Hematopoietic multipotent progenitor cell treated with erythropoietin and hydrocortisone succinate and interleukin-3 and kit ligand, for 4 days (in vitro differentiated cells): ENCODE measurements at regions not wholly inside any gene's neighbourhood (a gene's known extent, or its start where the extent isn't known, plus 50 kb on each side); places are given as distances from the start of the nearest gene placed in this dataset.
"Not testable (repeated sequence)": the region's sequence is repeated elsewhere in the genome, so short reads cannot be mapped to it uniquely, and the experiment has no call there.

ENCODE experiments used
- DNase-seq: peaks from one replicate; pipeline ENCODE4 v3.0.0-alpha.2; 2015

DNA sequence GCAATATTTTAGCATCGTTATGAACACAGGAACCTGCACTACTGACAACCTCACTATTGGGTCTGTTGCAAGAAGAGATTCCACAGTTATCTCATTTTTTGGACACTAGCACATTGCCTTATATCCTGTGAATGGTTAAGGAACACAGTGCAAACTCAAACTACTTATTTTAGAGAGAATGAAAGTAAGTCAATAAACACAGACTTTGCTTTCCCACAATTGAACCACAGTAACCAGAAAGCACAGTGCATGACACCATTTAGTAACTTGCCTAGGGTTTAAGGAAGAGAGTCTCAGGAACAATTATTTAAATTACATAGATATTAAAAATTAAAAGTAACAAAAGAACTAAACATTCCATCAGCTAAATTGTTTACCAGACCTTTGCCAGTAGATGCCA is 468.8 kb downstream of the ZWINT start:
- DNase-seq = no peak

GRCh38 chr10:55881588-55881987 is 479.5 kb downstream of the ZWINT start:
- no peak for DNase-seq

GRCh38 chr10:55873485-55873884 is 487.6 kb downstream of the ZWINT start:
- no peak for DNase-seq

- peak; percentile 17 for DNase-seq
Observed at GRCh38 chr10:55870186-55870585, 490.9 kb downstream of the ZWINT start.

DNA sequence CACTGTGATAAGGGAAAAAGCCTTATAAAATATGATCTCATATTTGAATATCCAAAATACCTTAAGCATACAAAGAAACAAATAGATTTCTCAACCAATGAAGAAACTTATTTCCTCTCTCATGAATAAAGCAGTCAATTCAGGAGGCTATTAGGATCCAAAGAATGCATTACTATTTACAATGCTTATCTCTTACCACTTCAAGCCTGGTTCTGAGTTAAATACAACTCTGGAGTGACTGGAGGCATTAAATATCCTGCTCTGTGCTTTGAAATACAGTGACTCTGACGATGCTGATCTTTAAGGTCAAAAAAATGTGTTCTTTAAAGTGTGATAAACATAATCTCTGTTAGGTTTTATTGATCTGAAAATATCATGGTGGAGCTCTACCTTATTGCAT is 493.2 kb downstream of the ZWINT start:
- no peak for DNase-seq

- no peak for DNase-seq
Observed at GRCh38 chr10:55858730-55859129, 502.3 kb downstream of the ZWINT start.

GRCh38 chr10:55852900-55853299 is 508.2 kb downstream of the ZWINT start:
- no peak for DNase-seq

- DNase-seq = no peak
Observed at GRCh38 chr10:55837273-55837672, 523.8 kb downstream of the ZWINT start.

DNA sequence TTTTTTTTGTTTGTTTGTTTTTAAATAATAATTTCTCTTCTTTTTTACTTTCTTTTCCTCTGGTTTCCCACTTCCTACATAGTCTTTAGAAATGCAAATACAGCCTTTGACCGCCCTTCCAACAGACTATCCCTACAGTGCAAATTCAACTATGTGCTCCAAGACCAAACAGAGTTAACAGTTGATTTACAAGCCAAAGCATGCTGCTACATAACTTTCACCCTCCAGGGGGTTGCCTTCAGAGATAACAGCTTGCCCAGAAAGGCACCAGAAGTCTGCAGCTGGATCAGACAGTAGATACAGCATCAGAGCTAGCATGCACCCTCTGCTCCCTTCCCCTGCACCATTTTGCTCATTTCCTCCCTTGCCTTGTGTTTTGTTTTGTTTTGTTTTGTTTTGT is 539.0 kb downstream of the ZWINT start:
- no peak for DNase-seq

DNA sequence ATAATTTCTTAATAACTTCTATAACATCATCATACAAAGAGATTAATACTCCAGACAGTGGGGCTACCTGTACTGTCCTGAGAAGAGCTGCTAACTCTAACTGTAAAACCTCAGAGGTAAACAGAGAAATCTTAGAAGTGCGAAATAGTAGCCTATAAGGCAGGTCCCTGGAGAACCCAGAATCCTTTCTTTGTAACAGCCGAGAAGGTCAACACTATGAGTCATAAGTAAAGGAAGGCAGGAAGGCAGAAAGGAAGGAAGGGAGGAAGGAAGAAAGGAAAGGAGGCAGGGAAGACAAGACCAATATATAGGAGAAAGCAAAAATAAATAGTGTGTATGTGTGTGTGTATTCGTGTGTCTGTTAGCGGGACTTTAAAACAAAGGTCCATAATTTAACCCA is 540.6 kb downstream of the ZWINT start:
- DNase-seq = no peak

- no peak for DNase-seq
Observed at GRCh38 chr10:55820071-55820470, 541.0 kb downstream of the ZWINT start.

GRCh38 chr10:55813451-55814170 is 547.4 kb downstream of the ZWINT start:
- no peak for DNase-seq

- no peak for DNase-seq
Observed at GRCh38 chr10:55803055-55803454, 558.0 kb downstream of the ZWINT start.

DNA sequence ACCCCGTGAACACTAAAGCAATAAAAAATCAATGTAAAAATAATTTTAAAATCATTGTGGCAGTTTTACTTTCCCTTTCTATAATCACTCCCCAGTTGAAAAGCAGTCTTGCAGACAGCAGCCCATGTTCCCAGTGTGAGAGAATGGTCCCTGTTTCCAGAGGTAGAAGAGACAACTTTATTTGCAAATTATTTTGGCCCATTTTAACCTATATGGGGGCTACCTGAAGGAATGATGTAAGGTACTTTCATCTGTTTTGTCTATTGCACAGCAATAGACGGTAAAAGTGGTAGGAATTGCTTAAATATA is 559.8 kb downstream of the ZWINT start:
- DNase-seq = no peak

DNA sequence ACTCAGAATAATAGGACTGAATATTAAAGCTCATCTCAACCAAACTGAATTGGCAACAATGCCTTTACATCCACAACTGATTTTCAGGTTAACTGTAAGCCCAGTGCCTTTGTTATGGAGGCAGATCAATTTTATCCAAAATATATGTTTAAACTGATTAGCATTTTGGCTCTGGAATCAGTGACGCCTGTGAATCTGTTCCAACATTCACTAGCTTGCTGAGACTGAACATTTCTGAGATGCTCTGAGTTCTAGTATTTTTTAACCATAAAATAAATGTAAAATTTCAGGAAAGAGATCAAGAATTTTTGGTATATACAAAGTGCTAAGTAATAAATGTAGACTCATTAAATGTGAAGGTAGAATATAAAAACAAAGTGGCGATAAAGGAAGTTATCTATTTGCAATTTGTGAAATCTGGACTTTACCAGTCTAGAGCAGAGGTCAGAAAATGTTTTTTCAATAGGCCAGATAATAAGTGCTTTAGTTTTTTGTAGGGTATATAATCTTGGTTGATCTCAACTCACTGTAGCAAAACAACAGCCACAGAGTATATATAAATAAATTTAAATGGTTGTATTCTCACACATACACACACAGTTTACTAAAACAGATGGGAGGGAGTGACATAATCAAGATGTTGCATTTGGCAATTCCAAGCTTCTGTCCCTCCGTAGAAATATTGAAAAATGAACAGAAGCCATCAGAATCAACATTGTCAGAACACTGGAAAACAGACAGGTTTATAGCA is 560.3 kb downstream of the ZWINT start:
- no peak for DNase-seq

DNA sequence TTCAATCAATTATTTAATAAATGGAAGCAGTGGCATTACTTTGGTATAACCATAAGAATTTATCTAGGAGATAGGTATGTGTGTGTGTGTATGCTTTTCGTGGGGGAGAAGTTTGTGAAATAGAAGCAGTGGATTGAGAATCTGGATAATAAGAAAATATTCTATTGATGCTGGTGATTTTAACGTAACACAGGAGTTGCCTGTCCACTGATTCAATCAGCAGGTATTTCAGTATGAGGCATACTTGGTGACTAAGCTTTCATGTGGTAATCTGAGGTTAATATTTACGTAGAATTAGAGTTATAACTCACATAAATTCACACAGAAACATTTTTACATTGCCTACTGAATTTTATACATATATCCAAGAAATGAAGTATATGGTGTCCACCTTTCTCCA is 568.0 kb downstream of the ZWINT start:
- no peak for DNase-seq

- not testable (repeated sequence) for DNase-seq
Observed at GRCh38 chr10:55790276-55790675, 570.8 kb downstream of the ZWINT start.

DNA sequence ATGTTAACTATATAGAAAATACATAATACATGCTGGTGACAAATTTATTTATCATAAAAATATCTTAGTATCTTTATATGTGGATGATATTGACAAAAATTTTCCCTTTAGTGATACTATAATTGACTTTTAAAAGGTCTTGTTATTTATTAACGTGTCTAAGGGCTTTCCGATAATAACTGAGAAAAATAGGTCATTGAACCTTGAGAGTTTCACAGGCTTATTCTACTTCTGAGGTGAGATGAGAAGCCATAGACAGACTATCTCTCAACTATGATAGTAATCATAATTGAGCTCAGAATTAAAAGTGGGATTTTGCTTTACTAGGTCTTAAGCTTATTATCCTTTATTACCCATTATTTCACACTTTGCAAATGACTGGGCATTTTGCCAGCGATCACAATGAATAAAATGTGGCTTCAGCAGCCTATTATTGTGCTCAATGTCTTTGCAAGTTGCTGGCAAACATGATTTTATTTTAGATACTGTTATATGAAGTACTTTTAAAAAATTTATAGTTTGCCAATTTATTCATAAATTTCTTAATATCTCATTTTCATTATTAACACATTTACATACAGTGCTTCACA is 574.5 kb downstream of the ZWINT start:
- DNase-seq = no peak

- peak; percentile 0 for DNase-seq
Observed at GRCh38 chr10:55782181-55782580, 578.9 kb downstream of the ZWINT start.

GRCh38 chr10:55766212-55766611 is 594.8 kb downstream of the ZWINT start:
- DNase-seq = no peak

DNA sequence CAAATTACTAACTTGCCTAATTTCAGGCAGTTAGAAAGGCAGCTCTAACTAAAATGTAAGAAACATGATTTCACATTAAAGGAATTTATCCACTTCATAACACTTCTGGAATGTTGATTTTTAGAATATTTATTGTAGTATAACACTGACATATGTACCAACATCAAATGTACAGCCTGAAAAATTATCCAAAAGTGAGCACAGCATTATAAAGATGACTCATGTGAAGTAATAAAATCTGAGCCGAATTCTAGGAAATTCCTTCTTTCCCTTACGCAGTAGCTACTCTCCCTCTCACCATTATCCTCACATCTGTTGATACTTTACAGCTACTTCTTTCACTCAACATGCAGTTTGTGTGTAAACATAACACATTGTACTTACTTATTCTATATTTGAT is 610.6 kb downstream of the ZWINT start:
- no peak for DNase-seq

- DNase-seq = no peak
Observed at GRCh38 chr10:55747244-55747643, 613.8 kb downstream of the ZWINT start.

DNA sequence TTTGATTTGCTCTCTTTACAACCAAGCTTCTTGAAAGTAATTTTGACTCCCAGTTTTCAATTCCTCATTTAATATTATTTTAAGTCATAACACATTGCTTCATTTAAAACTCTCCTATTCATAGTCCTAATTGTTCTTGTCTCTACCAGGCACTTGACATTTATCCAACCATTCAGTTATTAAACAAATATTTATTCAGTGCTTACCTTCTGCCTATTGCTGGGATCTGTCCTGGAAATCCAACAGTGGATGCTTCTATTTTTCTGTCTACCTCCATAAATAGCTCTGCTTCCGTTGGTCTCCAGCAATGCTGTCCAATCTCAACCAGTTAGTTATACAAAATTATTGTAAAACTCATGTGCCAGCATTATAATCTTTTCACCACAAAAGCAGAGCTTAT is 615.1 kb downstream of the ZWINT start:
- no peak for DNase-seq

GRCh38 chr10:55742487-55742886 is 618.6 kb downstream of the ZWINT start:
- peak; percentile 8 for DNase-seq
